Stomach (tissue), 8 donors: ENCODE measurements at regions not wholly inside any gene's neighbourhood (a gene's known extent, or its start where the extent isn't known, plus 50 kb on each side); places are given as distances from the start of the nearest gene placed in this dataset.
"Not testable (repeated sequence)": the region's sequence is repeated elsewhere in the genome, so short reads cannot be mapped to it uniquely, and the experiment has no call there.

Source experiments
- DNase-seq, 2 donors: peaks; one replicate each; pipeline versions ENCODE4 v3.0.0 to v3.0.0-alpha.2; 2013 to 2019
- H3K27ac ChIP-seq, 5 donors: fragments of 200-600 bp in 4 of 5; sonication (generic) in 4 of 5; one replicate each; pipeline ENCODE4 v1.5.1; 2013 to 2019; ENCODE audit warnings: mild to moderate bottlenecking in 1 of 5, moderate library complexity in 1 of 5
- H3K27me3 ChIP-seq, 3 donors: fragments of 200-600 bp; sonication (generic); one replicate each; pipeline ENCODE4 v1.5.1; 2017 to 2019; ENCODE audit warnings: mixed run types in 1 of 3
- H3K36me3 ChIP-seq, 4 donors: fragments of 200-600 bp; sonication (generic); 1 replicate in 3 of 4; 2 replicates in 1 of 4; pipeline ENCODE4 v1.5.1; 2016 to 2019
- H3K4me1 ChIP-seq, 4 donors: fragments of 200-600 bp; sonication (generic); one replicate each; pipeline ENCODE4 v1.5.1; 2016 to 2019
- H3K4me3 ChIP-seq, 4 donors: fragments of 200-600 bp; sonication (generic) in 3 of 4; one replicate each; pipeline ENCODE4 v1.5.1; 2016 to 2019; ENCODE audit warnings: mild to moderate bottlenecking in 1 of 4
- H3K9me3 ChIP-seq, 4 donors: fragments of 200-600 bp; sonication (generic); one replicate each; pipeline ENCODE4 v1.5.1; 2016 to 2019
- EP300 ChIP-seq: sonication (generic); formaldehyde crosslinking; IDR thresholded peaks from one replicate; pipeline ENCODE4 v1.6.1; 2017; ENCODE audit warnings: antibody characterized with exemption
- POLR2A ChIP-seq, 4 donors: fragments of 450-650 bp; IDR thresholded peaks; one replicate each; pipeline ENCODE4 v1.6.1; 2016; ENCODE audit warnings: antibody characterized with exemption in 4 of 4, control low read depth in 2 of 4, mild to moderate bottlenecking in 1 of 4, moderate library complexity in 1 of 4
- POLR2AphosphoS5 ChIP-seq, 3 donors: sonication (generic); formaldehyde crosslinking; IDR thresholded peaks; one replicate each; pipeline ENCODE4 v1.6.1; 2016; ENCODE audit warnings: antibody characterized with exemption in 3 of 3
- WGBS, 5 donors: extraction: QIAGEN DNeasy Blood & Tissue Kit in 3 of 5; methylation state at CpG; one replicate each; pipeline versions ENCODE4 v1.1.5 to v1.1.7; 2013 to 2018; 5-methylcytosine and 5-hydroxymethylcytosine counted together
- intact Hi-C: fragments of 100-400 bp; cut with DNase I; formaldehyde crosslinking; loops from one replicate; pipeline ENCODE4 v1.15.1; 2023; ENCODE audit warnings: low total_unique reads
- TF ChIP-seq, protein P1 (sequence below), 7 experiments: fragments of 450-650 bp in 4 of 7; fragments of 200-600 bp in 3 of 7; sonication (generic) in 3 of 7; IDR thresholded peaks; one replicate each; pipeline ENCODE4 v1.5.1; 2016 to 2019; ENCODE audit warnings: antibody characterized with exemption in 7 of 7, control low read depth in 2 of 7, mild to moderate bottlenecking in 1 of 7
- donor health status: healthy with polysubstance abuse.
- donor health status: Bipolar disorder and iron deficiency.
- donor health status: healthy.

GRCh38 chr11:115607621-115608221 lies 103.5 kb upstream of the CADM1 start:
- no peak overlapping the region for H3K27ac ChIP-seq
- H3K27me3 ChIP-seq, result no peaks in the 10 kb centered on the region
- no peaks in the 10 kb centered on the region for H3K36me3 ChIP-seq
- H3K9me3 ChIP-seq, result no peaks in the 10 kb centered on the region
- intact Hi-C loops, result no loop called here
- peaks cover 0 to 18% (median 7%) of the 10 kb centered on the region in 4 donors for H3K4me1 ChIP-seq
- no peak overlapping the region for H3K4me3 ChIP-seq
- 60 to 69% (median 67%) methylated on average over 13 of the region's 13 CpGs for WGBS, 5 donors
- no peak for DNase-seq
- TF ChIP-seq EP300, result no peak
- TF ChIP-seq POLR2A (IDR thresholded peaks at IDR 0.05), result no peak
- TF ChIP-seq POLR2AphosphoS5 (IDR thresholded peaks at IDR 0.05), result no peak
- TF ChIP-seq, protein P1, sequence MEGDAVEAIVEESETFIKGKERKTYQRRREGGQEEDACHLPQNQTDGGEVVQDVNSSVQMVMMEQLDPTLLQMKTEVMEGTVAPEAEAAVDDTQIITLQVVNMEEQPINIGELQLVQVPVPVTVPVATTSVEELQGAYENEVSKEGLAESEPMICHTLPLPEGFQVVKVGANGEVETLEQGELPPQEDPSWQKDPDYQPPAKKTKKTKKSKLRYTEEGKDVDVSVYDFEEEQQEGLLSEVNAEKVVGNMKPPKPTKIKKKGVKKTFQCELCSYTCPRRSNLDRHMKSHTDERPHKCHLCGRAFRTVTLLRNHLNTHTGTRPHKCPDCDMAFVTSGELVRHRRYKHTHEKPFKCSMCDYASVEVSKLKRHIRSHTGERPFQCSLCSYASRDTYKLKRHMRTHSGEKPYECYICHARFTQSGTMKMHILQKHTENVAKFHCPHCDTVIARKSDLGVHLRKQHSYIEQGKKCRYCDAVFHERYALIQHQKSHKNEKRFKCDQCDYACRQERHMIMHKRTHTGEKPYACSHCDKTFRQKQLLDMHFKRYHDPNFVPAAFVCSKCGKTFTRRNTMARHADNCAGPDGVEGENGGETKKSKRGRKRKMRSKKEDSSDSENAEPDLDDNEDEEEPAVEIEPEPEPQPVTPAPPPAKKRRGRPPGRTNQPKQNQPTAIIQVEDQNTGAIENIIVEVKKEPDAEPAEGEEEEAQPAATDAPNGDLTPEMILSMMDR (IDR thresholded peaks at IDR 0.05), result no peak

GRCh38 chr11:115606498-115607220 lies 102.4 kb upstream of the CADM1 start:
- 35 to 65% (median 59%) methylated on average over 11 of the region's 11 CpGs for WGBS, 5 donors
- Histone ChIP-seq H3K9me3 (no peaks in the 10 kb centered on the region), H3K27me3 (no peaks in the 10 kb centered on the region), H3K27ac (no peak overlapping the region), H3K36me3 (no peaks in the 10 kb centered on the region), H3K4me1 (peaks cover 0 to 18% (median 7%) of the 10 kb centered on the region in 4 donors), H3K4me3 (no peak overlapping the region)
- DNase-seq, result peak; percentile 31 to 77
- no peak for TF ChIP-seq POLR2AphosphoS5 (IDR thresholded peaks at IDR 0.05)
- TF ChIP-seq, protein P1 (IDR thresholded peaks at IDR 0.05), result no peak
- intact Hi-C loops, result no loop called here

DNA sequence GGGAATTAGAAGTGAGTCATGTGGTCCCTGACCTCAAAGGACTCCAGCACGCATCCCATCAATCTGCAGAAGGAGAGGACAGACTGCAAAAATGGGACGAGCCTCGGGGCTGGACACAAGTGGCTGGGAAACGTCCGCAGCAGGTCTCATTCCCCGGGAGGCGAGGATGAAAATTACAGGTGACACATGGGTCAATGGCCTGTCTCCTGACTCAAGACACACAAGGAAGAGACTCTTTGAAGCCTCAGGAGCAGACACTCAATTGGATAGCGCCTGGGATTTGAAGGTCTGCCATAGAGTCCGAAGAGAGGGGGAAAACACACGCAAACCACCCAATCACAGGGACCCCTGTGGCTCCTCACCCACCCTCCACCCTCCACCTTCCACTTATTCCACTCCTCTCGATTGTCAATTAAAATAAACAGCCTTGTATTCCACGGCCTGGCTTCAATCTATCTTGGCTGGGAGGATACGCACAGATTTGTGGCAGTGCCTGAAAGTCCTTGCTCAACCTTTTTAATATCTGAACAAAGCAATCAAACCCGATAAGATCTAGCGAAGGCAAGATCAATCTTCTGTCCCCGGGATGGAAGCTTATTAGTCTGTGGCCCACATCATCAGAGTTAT lies 101.8 kb upstream of the CADM1 start:
- TF ChIP-seq POLR2AphosphoS5 (IDR thresholded peaks at IDR 0.05) (no peak), EP300 (no peak), POLR2A (IDR thresholded peaks at IDR 0.05) (no peak)
- TF ChIP-seq, protein P1 (IDR thresholded peaks at IDR 0.05), result no peak
- 61 to 78% (median 74%) methylated on average over 16 of the region's 16 CpGs for WGBS, 5 donors

DNA sequence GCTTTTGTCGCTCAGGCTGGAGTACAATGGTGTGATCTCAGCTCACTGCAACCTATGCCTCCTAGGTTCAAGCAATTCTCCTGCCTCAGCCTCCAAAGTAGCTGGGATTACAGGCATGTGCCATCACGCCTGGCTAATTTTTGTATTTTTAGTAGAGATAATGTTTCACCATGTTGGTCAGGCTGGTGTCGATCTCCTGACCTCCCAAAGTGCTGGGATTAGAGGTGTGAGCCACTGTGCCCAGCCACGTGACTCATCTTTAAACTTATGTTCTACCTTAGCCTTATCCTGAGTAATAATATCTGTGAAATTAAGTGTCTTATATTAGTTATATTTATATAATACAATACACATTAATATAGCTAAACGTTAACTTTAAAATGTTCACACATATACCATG lies 101.2 kb upstream of the CADM1 start:
- H3K27me3 ChIP-seq, H3K27ac ChIP-seq, intact Hi-C loops, DNase-seq, H3K36me3 ChIP-seq, H3K9me3 ChIP-seq, H3K4me3 ChIP-seq: not testable (repeated sequence)
- H3K4me1 ChIP-seq, result peaks cover 0 to 18% (median 7%) of the 10 kb centered on the region in 4 donors
- 83 to 93% (median 90%) methylated on average over 5 of the region's 5 CpGs for WGBS, 5 donors

More for the DNA sequence above, 101.8 kb upstream of the CADM1 start:
- H3K27me3 ChIP-seq, result no peaks in the 10 kb centered on the region
- H3K4me1 ChIP-seq, result peaks cover 0 to 18% (median 7%) of the 10 kb centered on the region in 4 donors
- H3K4me3 ChIP-seq, result no peak overlapping the region
- H3K36me3 ChIP-seq, result no peaks in the 10 kb centered on the region
- intact Hi-C loops, result no loop called here
- H3K27ac ChIP-seq, result no peak overlapping the region
- no peaks in the 10 kb centered on the region for H3K9me3 ChIP-seq
- no peak for DNase-seq
